SK-N-SH treated with all-trans-retinoic acid at 6 μM for 48 hours (cell line): ENCODE measurements at regions not wholly inside any gene's neighbourhood (a gene's known extent, or its start where the extent isn't known, plus 50 kb on each side); places are given as distances from the start of the nearest gene placed in this dataset.

Experiments
- ARNTL ChIP-seq: fragments of 450-650 bp; formaldehyde crosslinking; IDR thresholded peaks from 2 replicates; pipeline ENCODE4 v1.5.0; 2020; ENCODE audit warnings: low read depth, mild to moderate bottlenecking, moderate library complexity, borderline replicate concordance
- BACH2 ChIP-seq: fragments of 250-450 bp; sonication (Bioruptor Pico); IDR thresholded peaks from 2 replicates; pipeline ENCODE4 v1.9.0; 2021; ENCODE audit warnings: mild to moderate bottlenecking, borderline replicate concordance
- ZFP3 ChIP-seq: fragments of 250-450 bp; sonication (Bioruptor Pico); IDR thresholded peaks from 2 replicates; pipeline ENCODE4 v1.5.0; 2020; ENCODE audit warnings: mild to moderate bottlenecking, moderate library complexity
- ZFP30 ChIP-seq: fragments of 450-650 bp; formaldehyde crosslinking; IDR thresholded peaks from 2 replicates; pipeline ENCODE4 v1.5.0; 2022; ENCODE audit warnings: mild to moderate bottlenecking, moderate library complexity
- ZNF8 ChIP-seq: fragments of 450-650 bp; formaldehyde crosslinking; IDR thresholded peaks from 2 replicates; pipeline ENCODE4 v1.5.0; 2020; ENCODE audit warnings: mild to moderate bottlenecking, moderate library complexity
- TF ChIP-seq, protein P1 (sequence below): fragments of 250-450 bp; sonication (Bioruptor Pico); IDR thresholded peaks from 2 replicates; pipeline ENCODE4 v1.8.0; 2021; ENCODE audit warnings: low read depth, mild to moderate bottlenecking, moderate library complexity, borderline replicate concordance
- TF ChIP-seq, protein P2 (sequence below): fragments of 250-450 bp; sonication (Bioruptor Pico); IDR thresholded peaks from 2 replicates; pipeline ENCODE4 v1.8.0; 2020; ENCODE audit warnings: mild to moderate bottlenecking, moderate library complexity, borderline replicate concordance
- TF ChIP-seq, protein P3 (sequence below): fragments of 250-450 bp; sonication (Bioruptor Pico); IDR thresholded peaks from 2 replicates; pipeline ENCODE4 v1.5.1; 2020; ENCODE audit warnings: low read depth, mild to moderate bottlenecking, moderate library complexity

DNA sequence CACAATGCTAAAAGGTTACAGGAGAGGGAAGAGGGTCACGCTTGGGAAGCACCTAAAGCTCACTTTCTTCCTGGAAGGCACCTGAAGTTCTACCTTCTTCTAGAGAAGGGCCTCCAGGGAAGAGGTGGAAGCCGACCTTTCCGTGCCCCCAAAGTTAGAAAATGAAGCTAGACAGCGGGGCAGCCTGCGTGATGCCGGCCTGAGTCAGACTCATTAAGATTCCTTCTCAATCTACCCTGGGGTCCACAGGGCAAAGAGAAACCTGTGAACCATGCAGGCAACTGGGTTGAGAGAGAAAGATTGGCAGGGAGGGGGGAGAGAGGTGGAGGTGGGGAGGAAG, 54.8 kb upstream of the CCDC167 start:
- TF ChIP-seq, protein P1, sequence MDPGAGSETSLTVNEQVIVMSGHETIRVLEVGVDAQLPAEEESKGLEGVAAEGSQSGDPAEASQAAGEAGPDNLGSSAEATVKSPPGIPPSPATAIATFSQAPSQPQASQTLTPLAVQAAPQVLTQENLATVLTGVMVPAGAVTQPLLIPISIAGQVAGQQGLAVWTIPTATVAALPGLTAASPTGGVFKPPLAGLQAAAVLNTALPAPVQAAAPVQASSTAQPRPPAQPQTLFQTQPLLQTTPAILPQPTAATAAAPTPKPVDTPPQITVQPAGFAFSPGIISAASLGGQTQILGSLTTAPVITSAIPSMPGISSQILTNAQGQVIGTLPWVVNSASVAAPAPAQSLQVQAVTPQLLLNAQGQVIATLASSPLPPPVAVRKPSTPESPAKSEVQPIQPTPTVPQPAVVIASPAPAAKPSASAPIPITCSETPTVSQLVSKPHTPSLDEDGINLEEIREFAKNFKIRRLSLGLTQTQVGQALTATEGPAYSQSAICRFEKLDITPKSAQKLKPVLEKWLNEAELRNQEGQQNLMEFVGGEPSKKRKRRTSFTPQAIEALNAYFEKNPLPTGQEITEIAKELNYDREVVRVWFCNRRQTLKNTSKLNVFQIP (CRISPR knock-in tag): no peak
- TF ChIP-seq ZFP3 (no peak), ZFP30 (CRISPR knock-in tag) (no peak), BACH2 (CRISPR knock-in tag) (no peak), ZNF8 (CRISPR knock-in tag) (no peak), ARNTL (CRISPR knock-in tag) (no peak)
- TF ChIP-seq, protein P2, sequence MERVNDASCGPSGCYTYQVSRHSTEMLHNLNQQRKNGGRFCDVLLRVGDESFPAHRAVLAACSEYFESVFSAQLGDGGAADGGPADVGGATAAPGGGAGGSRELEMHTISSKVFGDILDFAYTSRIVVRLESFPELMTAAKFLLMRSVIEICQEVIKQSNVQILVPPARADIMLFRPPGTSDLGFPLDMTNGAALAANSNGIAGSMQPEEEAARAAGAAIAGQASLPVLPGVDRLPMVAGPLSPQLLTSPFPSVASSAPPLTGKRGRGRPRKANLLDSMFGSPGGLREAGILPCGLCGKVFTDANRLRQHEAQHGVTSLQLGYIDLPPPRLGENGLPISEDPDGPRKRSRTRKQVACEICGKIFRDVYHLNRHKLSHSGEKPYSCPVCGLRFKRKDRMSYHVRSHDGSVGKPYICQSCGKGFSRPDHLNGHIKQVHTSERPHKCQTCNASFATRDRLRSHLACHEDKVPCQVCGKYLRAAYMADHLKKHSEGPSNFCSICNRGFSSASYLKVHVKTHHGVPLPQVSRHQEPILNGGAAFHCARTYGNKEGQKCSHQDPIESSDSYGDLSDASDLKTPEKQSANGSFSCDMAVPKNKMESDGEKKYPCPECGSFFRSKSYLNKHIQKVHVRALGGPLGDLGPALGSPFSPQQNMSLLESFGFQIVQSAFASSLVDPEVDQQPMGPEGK (CRISPR knock-in tag): no peak
- TF ChIP-seq, protein P3, sequence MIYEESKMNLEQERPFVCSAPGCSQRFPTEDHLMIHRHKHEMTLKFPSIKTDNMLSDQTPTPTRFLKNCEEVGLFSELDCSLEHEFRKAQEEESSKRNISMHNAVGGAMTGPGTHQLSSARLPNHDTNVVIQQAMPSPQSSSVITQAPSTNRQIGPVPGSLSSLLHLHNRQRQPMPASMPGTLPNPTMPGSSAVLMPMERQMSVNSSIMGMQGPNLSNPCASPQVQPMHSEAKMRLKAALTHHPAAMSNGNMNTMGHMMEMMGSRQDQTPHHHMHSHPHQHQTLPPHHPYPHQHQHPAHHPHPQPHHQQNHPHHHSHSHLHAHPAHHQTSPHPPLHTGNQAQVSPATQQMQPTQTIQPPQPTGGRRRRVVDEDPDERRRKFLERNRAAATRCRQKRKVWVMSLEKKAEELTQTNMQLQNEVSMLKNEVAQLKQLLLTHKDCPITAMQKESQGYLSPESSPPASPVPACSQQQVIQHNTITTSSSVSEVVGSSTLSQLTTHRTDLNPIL: no peak
